MM.1S (cell line): ENCODE measurements at regions not wholly inside any gene's neighbourhood (a gene's known extent, or its start where the extent isn't known, plus 50 kb on each side); places are given as distances from the start of the nearest gene placed in this dataset.

Experiments used
- CTCF ChIP-seq: fragments of 300-600 bp; sonication (generic); IDR thresholded peaks from 2 replicates; pipeline ENCODE4 v1.5.1; 2016; ENCODE audit warnings: antibody characterized with exemption, low read length, mixed read lengths
- EZH2phosphoT487 ChIP-seq: fragments of 300-600 bp; sonication (generic); IDR thresholded peaks from 2 replicates; pipeline ENCODE4 v1.6.1; 2018; ENCODE audit warnings: antibody characterized with exemption, low read length

- TF ChIP-seq EZH2phosphoT487 (no peak), CTCF (no peak)
Measured at GRCh38 chr13:80577926-80578670, 237.2 kb upstream of the SPRY2 start.
